H1 (cell line): ENCODE measurements at regions not wholly inside any gene's neighbourhood (a gene's known extent, or its start where the extent isn't known, plus 50 kb on each side); places are given as distances from the start of the nearest gene placed in this dataset.

Experiments
- CTCF ChIA-PET: fragments of 300-600 bp; sonication (Branson Sonifier 250); formaldehyde crosslinking; loops from one replicate; lab custom pipeline; 2021; ENCODE audit not compliant: partially characterized antibody; lab: Charles Lee
- POLR2A ChIA-PET: fragments of 300-600 bp; sonication (Branson Sonifier 250); formaldehyde crosslinking; loops from one replicate; lab custom pipeline; 2021; ENCODE audit warnings: inconsistent platforms; ENCODE audit not compliant: partially characterized antibody; lab: Charles Lee
- DNase-seq, 2 experiments: peaks; one replicate each; pipeline versions ENCODE4 v3.0.0 to v3.0.0-alpha.2; 2010 to 2022; ENCODE audit warnings: low spot score in 2 of 2, low read depth in 1 of 2, mixed read lengths in 1 of 2
- FAIRE-seq: peaks from 2 replicates; lab custom pipeline; 2011; peaks lifted over from hg19 to GRCh38; lab: Jason Lieb, UNC
- H2AFZ ChIP-seq: 2 replicates; pipeline ENCODE4 v1.8.1; 2012; ENCODE audit warnings: low read length, inconsistent platforms
- H2AK5ac ChIP-seq: 2 replicates; pipeline ENCODE4 v1.6.1; 2013; ENCODE audit warnings: low read depth, low read length
- H2BK120ac ChIP-seq: replicated peaks from 2 replicates; pipeline ENCODE3; 2013; ENCODE audit warnings: low read depth, low read length, inconsistent platforms
- H2BK12ac ChIP-seq: 2 replicates; pipeline ENCODE4 v1.6.1; 2013; ENCODE audit warnings: low read depth, low read length
- H2BK15ac ChIP-seq: 2 replicates; pipeline ENCODE4 v1.6.1; 2013; ENCODE audit warnings: low read length
- H2BK20ac ChIP-seq: 2 replicates; pipeline ENCODE4 v1.6.1; 2013; ENCODE audit warnings: low read length
- H2BK5ac ChIP-seq: 2 replicates; pipeline ENCODE4 v1.6.1; 2013; ENCODE audit warnings: low read depth, low read length
- H3K14ac ChIP-seq: 2 replicates; pipeline ENCODE4 v1.6.1; 2013; ENCODE audit warnings: inconsistent platforms; ENCODE audit not compliant: insufficient read length
- H3K18ac ChIP-seq: 2 replicates; pipeline ENCODE4 v1.6.1; 2013; ENCODE audit warnings: low read length; ENCODE audit errors: extremely low read depth
- H3K23ac ChIP-seq: 2 replicates; pipeline ENCODE4 v1.6.1; 2013; ENCODE audit warnings: inconsistent platforms; ENCODE audit not compliant: insufficient read length
- H3K23me2 ChIP-seq: 2 replicates; pipeline ENCODE4 v1.6.1; 2013; ENCODE audit warnings: low read depth, low read length
- H3K27ac ChIP-seq: 2 replicates; pipeline ENCODE4 v1.6.1; 2011; ENCODE audit warnings: low read depth, low read length, inconsistent platforms
- H3K27me3 ChIP-seq, 4 experiments: replicated peaks in 1 of 4; 1 replicate in 1 of 4; 2 replicates in 3 of 4; pipeline versions ENCODE4 v1.6.1 to v1.8.1; 2011 to 2013; ENCODE audit warnings: low read length in 3 of 4, mild to moderate bottlenecking in 3 of 4, inconsistent platforms in 2 of 4, mixed read lengths in 2 of 4, moderate library complexity in 1 of 4; ENCODE audit not compliant: control insufficient read depth in 3 of 4, insufficient read depth in 3 of 4; ENCODE audit errors: extremely low read depth in 1 of 4
- H3K36me3 ChIP-seq, 4 experiments: 2 replicates each; pipeline versions ENCODE4 v1.6.1 to v1.8.1; 2011 to 2013; ENCODE audit warnings: mild to moderate bottlenecking in 4 of 4, low read length in 3 of 4, moderate library complexity in 2 of 4, control low read depth in 1 of 4, inconsistent platforms in 1 of 4; ENCODE audit not compliant: insufficient read depth in 4 of 4, control insufficient read depth in 2 of 4
- H3K4ac ChIP-seq: replicated peaks from 2 replicates; pipeline ENCODE3; 2013; ENCODE audit warnings: low read length, low read depth, mixed read lengths, inconsistent platforms; ENCODE audit not compliant: insufficient read length
- H3K4me1 ChIP-seq, 4 experiments: replicated peaks in 1 of 4; 1 replicate in 1 of 4; 2 replicates in 3 of 4; pipeline versions ENCODE4 v1.6.1 to v1.8.1; 2011 to 2013; ENCODE audit warnings: low read length in 3 of 4, inconsistent platforms in 2 of 4, mixed read lengths in 1 of 4; ENCODE audit not compliant: insufficient read depth in 4 of 4, control insufficient read depth in 3 of 4
- H3K4me2 ChIP-seq, 2 experiments: 2 replicates each; pipeline versions ENCODE4 v1.6.1 to v1.8.1; 2011 to 2013; ENCODE audit warnings: low read depth in 2 of 2, low read length in 2 of 2, control low read depth in 1 of 2, inconsistent platforms in 1 of 2, mild to moderate bottlenecking in 1 of 2; ENCODE audit not compliant: insufficient read depth in 1 of 2
- H3K4me3 ChIP-seq, 4 experiments: fragments of 200-600, 300-600 bp in 1 of 4; sonication (generic), shearing (Covaris generic), sonication (Bioruptor Twin) in 1 of 4; 2 replicates each; pipeline versions ENCODE4 v1.5.1 to v1.8.1; 2011 to 2016; ENCODE audit warnings: low read length in 4 of 4, low read depth in 3 of 4, control low read depth in 2 of 4, inconsistent platforms in 2 of 4, mild to moderate bottlenecking in 2 of 4, mixed read lengths in 1 of 4, moderate library complexity in 1 of 4; ENCODE audit not compliant: insufficient read depth in 2 of 4; ENCODE audit errors: extremely low read depth in 1 of 4
- H3K56ac ChIP-seq: replicated peaks from 2 replicates; pipeline ENCODE3; 2013; ENCODE audit warnings: low read depth, mild to moderate bottlenecking, mixed read lengths, low read length, inconsistent platforms; ENCODE audit not compliant: insufficient read length
- H3K79me1 ChIP-seq: 2 replicates; pipeline ENCODE4 v1.6.1; 2013; ENCODE audit warnings: low read depth, low read length, control low read depth
- H3K79me2 ChIP-seq, 2 experiments: 2 replicates each; pipeline versions ENCODE4 v1.6.1 to v1.8.1; 2012 to 2013; ENCODE audit warnings: low read length in 2 of 2, mild to moderate bottlenecking in 2 of 2, inconsistent platforms in 1 of 2; ENCODE audit not compliant: insufficient read depth in 2 of 2, control insufficient read depth in 1 of 2
- H3K9ac ChIP-seq, 4 experiments: replicated peaks in 1 of 4; 1 replicate in 1 of 4; 2 replicates in 3 of 4; pipeline versions ENCODE4 v1.6.1 to v1.8.1; 2011 to 2013; ENCODE audit warnings: low read depth in 3 of 4, low read length in 3 of 4, control low read depth in 2 of 4, mild to moderate bottlenecking in 2 of 4, moderate library complexity in 2 of 4, inconsistent platforms in 1 of 4; ENCODE audit errors: extremely low read depth in 1 of 4
- H3K9me3 ChIP-seq, 2 experiments: 2 replicates each; pipeline versions ENCODE4 v1.6.1 to v1.8.1; 2012 to 2013; ENCODE audit warnings: mild to moderate bottlenecking in 2 of 2, moderate library complexity in 2 of 2, control low read depth in 1 of 2, inconsistent platforms in 1 of 2, low read depth in 1 of 2, low read length in 1 of 2, mixed read lengths in 1 of 2; ENCODE audit not compliant: insufficient read depth in 2 of 2
- H4K20me1 ChIP-seq, 2 experiments: replicated peaks in 1 of 2; 2 replicates each; pipeline versions ENCODE3 to v1.8.1; 2011 to 2013; ENCODE audit warnings: inconsistent platforms in 2 of 2, low read length in 2 of 2, mild to moderate bottlenecking in 1 of 2; ENCODE audit not compliant: insufficient read depth in 2 of 2, control insufficient read depth in 1 of 2
- H4K5ac ChIP-seq: 2 replicates; pipeline ENCODE4 v1.6.1; 2013; ENCODE audit warnings: low read length, low read depth, mixed read lengths, inconsistent platforms; ENCODE audit not compliant: insufficient read length
- H4K8ac ChIP-seq: 2 replicates; pipeline ENCODE4 v1.8.0; 2013; ENCODE audit warnings: mild to moderate bottlenecking, moderate library complexity, low read length, inconsistent platforms; ENCODE audit not compliant: insufficient read depth; ENCODE audit errors: extremely low read depth
- H4K91ac ChIP-seq: replicated peaks from 2 replicates; pipeline ENCODE3; 2013; ENCODE audit warnings: low read length, mixed read lengths, inconsistent platforms; ENCODE audit not compliant: insufficient read length
- BACH1 ChIP-seq: IDR thresholded peaks from 2 replicates; pipeline ENCODE4 v1.6.1; 2012; ENCODE audit warnings: low read length, improper control_type of control experiment
- BRCA1 ChIP-seq: IDR thresholded peaks from 2 replicates; pipeline ENCODE4 v1.6.1; 2012; ENCODE audit warnings: low read depth, low read length, improper control_type of control experiment
- CHD1 ChIP-seq: IDR thresholded peaks from 2 replicates; pipeline ENCODE4 v1.6.1; 2012; ENCODE audit warnings: low read depth, low read length, improper control_type of control experiment
- CTBP2 ChIP-seq: IDR thresholded peaks from 2 replicates; pipeline ENCODE4 v1.7.0; 2011; ENCODE audit warnings: borderline replicate concordance, mild to moderate bottlenecking, moderate library complexity, mixed read lengths, low read length; ENCODE audit not compliant: insufficient read depth, insufficient read length
- E2F6 ChIP-seq: IDR thresholded peaks from 2 replicates; pipeline ENCODE4 v1.6.1; 2012; ENCODE audit warnings: inconsistent platforms
- EZH2 ChIP-seq: fragments of 200-600 bp; sonication (generic); IDR thresholded peaks from 2 replicates; pipeline ENCODE4 v1.7.1; 2012; ENCODE audit warnings: low read depth, mild to moderate bottlenecking, moderate library complexity, low read length, inconsistent platforms; ENCODE audit not compliant: severe bottlenecking
- KDM4A ChIP-seq: IDR thresholded peaks from one replicate; pipeline ENCODE4 v1.7.1; 2012; ENCODE audit warnings: low read depth, mild to moderate bottlenecking, moderate library complexity, low read length, inconsistent platforms; ENCODE audit not compliant: severe bottlenecking
- MAFK ChIP-seq: IDR thresholded peaks from 2 replicates; pipeline ENCODE4 v1.6.1; 2012; ENCODE audit warnings: low read depth, mild to moderate bottlenecking, improper control_type of control experiment, low read length
- NANOG ChIP-seq: IDR thresholded peaks from 2 replicates; pipeline ENCODE4 v1.6.1; 2011; ENCODE audit warnings: low read length, low read depth, mild to moderate bottlenecking, inconsistent platforms; ENCODE audit not compliant: insufficient read depth, poor library complexity, severe bottlenecking
- SAP30 ChIP-seq: fragments of 300-600 bp; sonication (generic); IDR thresholded peaks from 2 replicates; pipeline ENCODE4 v1.7.1; 2012; ENCODE audit warnings: low read length, moderate library complexity, mild to moderate bottlenecking, inconsistent platforms; ENCODE audit not compliant: insufficient read depth, insufficient replicate concordance
- SP1 ChIP-seq: IDR thresholded peaks from 2 replicates; pipeline ENCODE4 v1.6.1; 2011; ENCODE audit warnings: low read depth, low read length
- TEAD4 ChIP-seq: IDR thresholded peaks from 2 replicates; pipeline ENCODE4 v1.6.1; 2012; ENCODE audit warnings: low read depth, low read length, inconsistent platforms, mixed read lengths
- USF2 ChIP-seq: IDR thresholded peaks from 2 replicates; pipeline ENCODE4 v1.6.1; 2011; ENCODE audit warnings: low read length, improper control_type of control experiment
- WGBS, 2 experiments: shearing (Covaris generic) in 1 of 2; methylation state at CpG; one replicate each; pipeline versions ENCODE4 v1.1.6 to v1.1.7; 2013 to 2015; ENCODE audit warnings: low lambda C conversion rate in 2 of 2, mixed read lengths in 2 of 2, inconsistent platforms in 1 of 2, low coverage in 1 of 2, missing lambda C conversion rate in 1 of 2; ENCODE audit not compliant: insufficient replicate concordance in 2 of 2, insufficient coverage in 1 of 2, insufficient read length in 1 of 2; ENCODE audit errors: extremely low coverage in 1 of 2, missing lambda C conversion rate in 1 of 2; 5-methylcytosine and 5-hydroxymethylcytosine counted together

- Histone ChIP-seq H3K27me3 (no peaks in the 10 kb centered on the region), H4K20me1 (no peaks in the 10 kb centered on the region), H3K79me1 (no peaks in the 10 kb centered on the region), H2BK5ac (no peak overlapping the region), H3K23ac (no peak overlapping the region), H4K8ac (no peak overlapping the region), H3K18ac (no peak overlapping the region), H3K9ac (no peak overlapping the region), H3K36me3 (no peaks in the 10 kb centered on the region), H4K91ac (no peak overlapping the region), H2AFZ (no peak overlapping the region), H3K56ac (no peak overlapping the region), H3K14ac (no peak overlapping the region), H2BK15ac (no peak overlapping the region), H3K4me3 (no peak overlapping the region), H3K4ac (no peak overlapping the region), H3K9me3 (no peaks in the 10 kb centered on the region), H2BK12ac (no peak overlapping the region), H2AK5ac (no peak overlapping the region), H3K4me2 (no peak overlapping the region), H3K79me2 (no peaks in the 10 kb centered on the region), H4K5ac (no peak overlapping the region), H2BK20ac (no peak overlapping the region), H2BK120ac (no peak overlapping the region), H3K4me1 (no peaks in the 10 kb centered on the region), H3K23me2 (no peaks in the 10 kb centered on the region), H3K27ac (no peak overlapping the region)
- ChIA-PET POLR2A (no interaction called here), CTCF (interaction anchor here (0.9 kb wide), 1 partner anchor 37 kb away, joined by 3 read pairs; no protein-coding TSS in a partner anchor)
- WGBS, 2 experiments, result 100% methylated on average over 1 of the region's 1 CpG; no CpG with 5 or more reads in 1 of the 2 experiments
- DNase-seq, result no peak
- FAIRE-seq, result no peak
- TF ChIP-seq MAFK (no peak), USF2 (no peak), SAP30 (no peak), BACH1 (no peak), BRCA1 (no peak), CHD1 (no peak), TEAD4 (no peak), SP1 (no peak), CTBP2 (no peak), NANOG (no peak), E2F6 (no peak), KDM4A (no peak), EZH2 (no peak)
Measured at GRCh38 chr10:85454386-85454785, 912.2 kb downstream of the GRID1 start.
